ENCODE measurements at regions not wholly inside any gene's neighbourhood (a gene's known extent, or its start where the extent isn't known, plus 50 kb on each side); places are given as distances from the start of the nearest gene placed in this dataset.

GRCh38 chr14:73800970-73801515, 50.6 kb upstream of the PTGR2 start:
- DNase-seq, result no peak

DNA sequence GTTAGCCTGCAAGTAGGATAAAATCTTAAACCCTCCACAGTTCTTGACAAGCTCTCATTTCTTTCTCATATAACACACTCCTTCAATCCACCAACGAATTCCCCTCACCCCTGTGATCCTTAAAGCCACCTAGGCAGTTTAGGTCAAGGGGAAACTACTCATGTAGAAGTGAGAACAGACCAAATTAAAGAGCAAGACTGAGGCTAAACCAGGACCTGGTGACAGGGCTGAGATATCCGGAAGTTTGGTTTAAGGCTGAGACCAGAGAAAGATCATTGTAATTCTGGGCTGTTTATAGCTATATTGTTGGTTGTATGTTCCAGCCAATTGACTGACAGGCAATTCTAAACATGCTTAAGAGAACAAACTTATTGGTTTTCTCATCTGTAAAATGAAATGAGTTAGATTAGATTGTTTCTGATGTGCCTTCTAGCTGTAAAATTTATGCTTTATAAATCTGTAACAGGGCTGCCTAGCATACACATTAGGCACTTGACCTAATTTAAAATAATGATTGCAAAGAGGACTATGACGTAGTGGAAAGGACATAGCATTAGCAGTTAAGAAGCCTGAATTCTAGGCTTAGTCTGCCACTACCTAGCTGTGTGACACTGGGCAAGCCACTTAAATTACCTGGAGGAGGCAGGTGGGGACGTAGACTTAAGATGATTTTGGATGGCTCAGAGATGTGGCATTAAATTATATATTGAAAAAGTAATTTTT, 53.9 kb upstream of the PTGR2 start:
- no peak for DNase-seq

GRCh38 chr14:73796893-73797542, 54.6 kb upstream of the PTGR2 start:
- no peak for DNase-seq

GRCh38 chr14:73796415-73796814, 55.2 kb upstream of the PTGR2 start:
- no peak for DNase-seq

- no peak for DNase-seq
Measured at GRCh38 chr14:73795974-73796373, 55.7 kb upstream of the PTGR2 start.

- DNase-seq, result no peak
Measured at GRCh38 chr14:73795466-73795865, 56.2 kb upstream of the PTGR2 start.

GRCh38 chr14:73794146-73794545, 57.5 kb upstream of the PTGR2 start:
- no peak for DNase-seq

GRCh38 chr14:73792481-73792880, 59.1 kb upstream of the PTGR2 start:
- DNase-seq, result no peak

GRCh38 chr14:73789989-73790581, 61.5 kb upstream of the PTGR2 start:
- no peak for DNase-seq

DNA sequence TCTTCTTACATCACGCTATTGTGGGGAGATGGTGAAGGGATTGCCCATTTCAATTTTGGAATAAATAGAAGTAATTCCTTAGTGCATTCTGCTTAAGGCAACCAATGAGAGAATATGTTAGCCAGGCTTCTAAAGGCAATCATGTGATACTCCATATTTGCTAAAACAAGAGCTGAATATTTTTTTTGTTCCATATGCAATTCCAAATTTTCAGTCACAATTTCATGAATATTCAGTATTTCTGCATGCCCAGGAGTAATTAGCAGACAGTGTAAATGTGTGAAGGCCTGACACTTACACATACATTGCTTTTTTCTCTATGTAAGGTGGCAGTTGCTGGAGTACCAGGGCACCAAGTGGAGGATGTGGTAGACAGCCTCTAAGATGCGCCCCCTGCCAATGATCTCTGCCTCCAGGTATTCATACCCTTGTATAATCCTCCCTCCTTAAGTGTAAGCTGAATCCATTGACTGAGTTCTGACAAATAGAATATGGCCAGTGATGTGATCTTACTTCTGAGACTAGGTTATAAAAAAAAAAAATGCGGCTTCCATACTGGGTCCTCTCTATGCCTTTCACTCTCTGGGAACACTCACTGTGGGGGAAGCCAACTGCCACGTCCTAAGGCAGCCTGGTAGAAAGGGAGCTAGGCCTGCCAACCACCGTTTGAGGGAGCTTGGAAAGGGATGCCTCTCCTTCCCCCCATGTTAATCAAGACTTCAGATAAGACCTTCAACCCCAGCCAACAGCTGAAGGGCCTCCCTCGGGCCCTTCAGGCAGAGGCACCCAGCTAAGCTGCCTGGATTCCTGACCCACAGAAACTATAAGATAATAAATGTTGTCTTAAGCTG, 62.7 kb upstream of the PTGR2 start:
- DNase-seq, result no peak

GRCh38 chr14:73788317-73788598, 63.4 kb upstream of the PTGR2 start:
- DNase-seq, result no peak

DNA sequence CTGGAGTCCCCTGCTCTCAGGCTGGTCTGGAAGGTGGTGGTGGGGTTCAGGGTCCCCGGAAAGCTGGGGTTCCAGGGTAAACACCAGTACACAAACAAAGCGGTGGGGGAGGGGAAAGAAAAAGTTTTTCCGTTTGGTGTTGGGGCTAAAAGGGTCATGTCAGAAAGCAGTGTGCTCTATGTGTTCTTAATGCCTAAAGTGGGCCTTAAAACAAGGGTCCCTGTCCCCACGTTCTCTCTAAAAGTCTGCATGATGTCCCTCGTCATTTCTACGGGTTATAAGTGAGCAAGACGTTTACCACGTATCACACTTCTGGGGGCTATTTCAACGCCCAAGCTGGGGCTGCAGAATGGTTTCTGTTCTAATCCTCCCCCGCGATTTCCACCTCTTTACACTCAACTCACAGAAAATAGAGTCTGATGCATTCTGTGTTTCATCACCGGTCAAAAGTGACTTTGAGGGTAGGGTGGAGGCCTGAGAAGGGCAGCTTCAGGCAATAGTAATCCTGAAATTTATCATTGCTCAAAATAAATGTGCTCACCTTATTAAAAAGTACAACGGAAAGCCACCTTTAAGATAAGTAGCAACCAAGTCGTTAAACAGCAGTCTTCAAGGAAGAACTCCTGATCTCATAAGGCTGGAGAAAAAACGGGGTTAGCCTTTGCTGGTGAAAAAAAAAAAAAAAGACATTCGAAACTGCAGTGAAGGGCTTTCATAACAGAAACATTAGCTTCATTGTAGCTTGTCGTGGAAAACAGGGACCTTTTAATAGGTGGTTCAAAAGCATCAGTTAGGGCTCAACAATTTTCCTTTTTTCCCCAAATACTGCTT, 63.9 kb upstream of the PTGR2 start:
- DNase-seq, result peak; percentile 66

- peak; percentile 58 for DNase-seq
Measured at GRCh38 chr14:73786636-73787485, 64.8 kb upstream of the PTGR2 start.

DNA sequence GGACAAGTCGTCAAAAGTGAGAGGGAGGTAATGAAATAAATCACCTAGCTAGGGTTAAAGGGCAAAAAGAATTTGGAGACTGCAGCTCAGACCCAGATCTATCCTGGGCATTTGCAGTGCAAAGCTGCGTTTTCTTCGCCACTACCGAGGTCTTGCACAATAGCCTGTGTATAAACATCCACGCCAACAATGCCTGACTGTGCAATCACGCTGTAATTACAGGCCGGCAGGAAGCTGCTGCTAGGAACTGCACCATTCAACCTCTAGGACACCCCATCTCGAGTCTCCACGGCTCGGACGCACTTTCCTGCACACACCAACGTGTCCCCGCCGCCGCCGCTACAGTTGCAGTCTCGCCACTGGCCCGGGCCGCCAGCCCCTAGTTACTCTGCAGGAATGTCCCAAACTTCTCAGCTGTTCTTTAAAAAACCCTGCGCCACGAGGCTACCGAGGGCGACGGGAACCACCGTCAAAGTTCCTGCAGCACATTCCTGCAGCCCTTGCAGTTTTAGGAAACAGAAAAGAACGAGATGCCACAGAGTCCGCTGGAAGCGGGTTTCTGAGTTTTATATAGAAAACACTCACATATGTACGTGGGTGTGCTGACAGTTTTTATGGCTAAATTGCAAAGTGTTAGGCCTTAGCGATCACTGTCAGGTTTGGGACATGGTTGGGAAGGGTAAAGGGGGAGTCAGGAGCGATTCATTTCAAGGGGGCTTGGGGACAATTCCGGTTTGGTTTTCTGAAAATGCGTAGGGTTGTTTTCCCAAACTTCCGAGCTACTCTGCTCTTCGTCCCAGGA, 65.6 kb upstream of the PTGR2 start:
- DNase-seq, result peak; percentile 62

DNA sequence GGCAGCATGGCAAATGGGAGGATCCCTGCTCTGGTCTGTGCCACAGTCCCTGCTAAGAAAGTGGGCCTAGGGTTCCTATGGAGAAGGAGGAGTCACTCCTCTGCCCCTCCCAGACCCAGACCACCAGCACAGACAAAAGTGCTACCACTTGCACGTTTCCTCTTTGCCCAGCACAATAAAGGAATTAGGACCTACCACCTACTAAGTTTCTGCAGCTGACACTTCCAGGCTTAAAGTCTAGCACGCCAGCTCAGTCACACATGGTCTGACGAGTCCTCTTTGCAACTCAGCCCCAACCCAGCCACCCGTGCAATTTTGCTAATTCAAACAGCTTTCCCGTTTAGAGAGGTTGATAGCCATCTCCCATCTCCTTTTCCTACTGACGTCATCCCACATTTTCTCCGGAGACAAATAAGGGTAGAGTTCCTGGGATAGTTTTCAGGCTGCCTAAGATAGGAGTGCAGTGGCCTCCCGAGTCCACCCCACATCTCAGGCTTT, 66.2 kb upstream of the PTGR2 start:
- peak; percentile 29 for DNase-seq

DNA sequence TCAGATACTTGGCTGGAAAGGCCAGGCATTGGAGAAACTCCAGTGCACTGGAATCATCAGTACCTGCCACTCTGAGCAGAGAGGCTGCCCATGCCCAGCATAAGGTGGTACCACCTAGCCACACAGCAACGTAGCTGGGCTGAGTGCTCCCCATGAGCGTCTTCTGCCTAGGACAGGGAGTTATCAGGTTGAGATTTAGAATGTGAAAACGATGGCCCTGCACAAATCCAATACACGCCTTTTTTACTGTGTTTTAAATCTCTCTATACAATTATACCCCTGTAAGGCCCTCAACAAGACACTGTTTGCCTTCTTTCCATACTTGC, 66.7 kb upstream of the PTGR2 start:
- no peak for DNase-seq

- DNase-seq, result no peak
Measured at GRCh38 chr14:73784181-73784987, 67.2 kb upstream of the PTGR2 start.

DNA sequence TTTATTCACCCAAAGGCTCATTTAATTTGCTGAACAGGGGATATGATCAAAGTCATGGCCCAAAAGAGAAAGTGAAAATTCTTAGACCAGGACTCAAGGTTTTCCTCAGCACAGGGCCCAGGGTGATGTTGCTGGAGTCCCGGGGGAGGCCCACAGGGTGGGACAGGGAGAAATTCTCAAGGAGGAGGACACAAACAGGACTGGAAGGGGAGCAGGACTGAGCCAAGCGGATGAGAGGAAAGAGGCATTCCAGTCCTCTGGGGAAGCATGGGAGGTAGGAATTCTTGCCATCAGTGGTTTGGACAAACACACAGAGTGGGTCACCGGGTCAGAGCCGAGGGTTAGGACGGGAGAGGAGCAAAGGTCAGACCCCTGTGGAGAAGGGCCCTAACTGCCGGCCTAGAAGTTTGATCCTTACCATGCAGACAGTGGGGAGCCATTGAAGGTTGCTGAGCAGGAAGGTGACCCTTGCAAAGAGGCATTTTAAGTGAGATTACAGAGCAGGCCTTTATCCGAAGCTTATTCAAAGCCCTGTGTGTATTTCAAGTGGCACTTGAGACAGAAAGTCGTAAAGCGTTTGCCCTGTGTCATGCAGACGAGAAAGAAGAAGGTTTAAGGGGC, 68.4 kb upstream of the PTGR2 start:
- no peak for DNase-seq

DNA sequence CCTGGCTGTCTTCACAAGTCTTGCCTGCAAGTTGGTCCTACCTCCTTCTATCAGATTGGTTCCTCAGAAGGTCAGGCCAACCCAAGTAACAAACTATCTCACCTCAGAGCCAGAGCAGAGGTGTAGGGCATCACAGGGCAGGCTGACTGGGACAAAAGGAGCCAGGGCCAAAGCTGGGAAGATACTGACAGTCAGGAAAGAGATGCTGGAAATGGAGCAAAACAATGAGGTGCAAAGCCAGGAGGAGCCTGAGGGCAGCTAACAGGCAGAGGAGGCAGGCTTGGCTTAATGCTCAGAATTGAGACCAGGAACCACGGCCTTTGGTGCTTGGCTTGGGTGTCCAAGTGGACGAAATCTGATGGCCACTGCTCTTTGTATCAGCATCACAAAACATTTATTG, 68.4 kb upstream of the PNMA1 start:
- DNase-seq, result no peak
